IMR-90 (cell line): ENCODE measurements at regions not wholly inside any gene's neighbourhood (a gene's known extent, or its start where the extent isn't known, plus 50 kb on each side); places are given as distances from the start of the nearest gene placed in this dataset.
A peak's percentile ranks its signal among the peaks of the same experiment; 100 is the strongest.

Experiments
- ATAC-seq: fragments of 200-7000 bp; cut with Tn5 transposase; 2 replicates; pipeline ENCODE4 v1.9.1; 2020; ENCODE audit warnings: low read depth, mild to moderate bottlenecking, moderate library complexity
- BruUV-seq: library from RNA; stranded (reverse); fragments of 400-500 nt; replicated peaks from 2 replicates; lab custom pipeline; 2021; lab: Mats Ljungman, UMichigan
- CTCF ChIA-PET: fragments of 300-600 bp; formaldehyde crosslinking; extraction: SDS; loops from one replicate; lab custom pipeline; 2021; ENCODE audit warnings: antibody characterized with exemption; lab: Yijun Ruan, JAX
- POLR2A ChIA-PET: fragments of 300-600 bp; sonication (Branson Sonifier 250); formaldehyde crosslinking; loops from one replicate; lab custom pipeline; 2022; ENCODE audit warnings: antibody characterized with exemption; ENCODE audit not compliant: unreplicated experiment; lab: Charles Lee
- DNase-seq: peaks from one replicate; pipeline ENCODE4 v3.0.0; 2013
- H2AFZ ChIP-seq: replicated peaks from 2 replicates; pipeline ENCODE3; 2013; ENCODE audit warnings: low read length, mild to moderate bottlenecking; ENCODE audit not compliant: poor library complexity
- H2AK5ac ChIP-seq: 2 replicates; pipeline ENCODE4 v1.6.1; 2013; ENCODE audit warnings: low read depth, low read length, inconsistent platforms
- H2AK9ac ChIP-seq: replicated peaks from 2 replicates; pipeline ENCODE3; 2013; ENCODE audit warnings: mild to moderate bottlenecking, low read depth, low read length, moderate library complexity; ENCODE audit not compliant: poor library complexity
- H2BK120ac ChIP-seq: 2 replicates; pipeline ENCODE4 v1.6.1; 2013; ENCODE audit warnings: low read depth, low read length, inconsistent platforms
- H2BK15ac ChIP-seq: 3 replicates; pipeline ENCODE4 v1.6.1; 2013; ENCODE audit warnings: low read depth, low read length, inconsistent platforms
- H2BK20ac ChIP-seq: 2 replicates; pipeline ENCODE4 v1.6.1; 2013; ENCODE audit warnings: low read depth, mild to moderate bottlenecking, inconsistent platforms, low read length, moderate library complexity
- H2BK5ac ChIP-seq: 2 replicates; pipeline ENCODE4 v1.6.1; 2013; ENCODE audit warnings: mild to moderate bottlenecking, low read depth, low read length, inconsistent platforms; ENCODE audit not compliant: poor library complexity, severe bottlenecking
- H3K14ac ChIP-seq: replicated peaks from 2 replicates; pipeline ENCODE4 v1.6.1; 2013; ENCODE audit warnings: low read depth, low read length, inconsistent platforms
- H3K18ac ChIP-seq: 2 replicates; pipeline ENCODE4 v1.6.1; 2013; ENCODE audit warnings: low read depth, low read length, control low read depth
- H3K23ac ChIP-seq: 2 replicates; pipeline ENCODE4 v1.6.1; 2013; ENCODE audit warnings: low read depth, low read length, inconsistent platforms
- H3K27ac ChIP-seq: 2 replicates; pipeline ENCODE4 v1.5.1; 2013; ENCODE audit warnings: mild to moderate bottlenecking, control low read depth, low read length; ENCODE audit not compliant: insufficient read depth
- H3K27me3 ChIP-seq: 2 replicates; pipeline ENCODE4 v1.6.1; 2013; ENCODE audit warnings: low read length; ENCODE audit not compliant: control insufficient read depth, insufficient read depth
- H3K36me3 ChIP-seq: 2 replicates; pipeline ENCODE4 v1.6.1; 2013; ENCODE audit warnings: low read length, mixed read lengths; ENCODE audit not compliant: control insufficient read depth, insufficient read depth
- H3K4ac ChIP-seq: 2 replicates; pipeline ENCODE4 v1.6.1; 2013; ENCODE audit warnings: low read depth, low read length, inconsistent platforms
- H3K4me1 ChIP-seq: 2 replicates; pipeline ENCODE4 v1.6.1; 2013; ENCODE audit warnings: low read length, mixed read lengths; ENCODE audit not compliant: control insufficient read depth, insufficient read depth
- H3K4me2 ChIP-seq: 2 replicates; pipeline ENCODE4 v1.6.1; 2013; ENCODE audit warnings: low read depth, mild to moderate bottlenecking, control low read depth, low read length, moderate library complexity
- H3K4me3 ChIP-seq: 2 replicates; pipeline ENCODE4 v1.5.1; 2013; ENCODE audit warnings: low read depth, mild to moderate bottlenecking, control low read depth, low read length, moderate library complexity; ENCODE audit not compliant: insufficient read depth
- H3K56ac ChIP-seq: 2 replicates; pipeline ENCODE4 v1.6.1; 2013; ENCODE audit warnings: low read length, inconsistent platforms; ENCODE audit not compliant: insufficient read depth; ENCODE audit errors: extremely low read depth
- H3K79me1 ChIP-seq, 2 experiments: 2 replicates each; pipeline ENCODE4 v1.6.1; 2013; ENCODE audit warnings: low read length in 2 of 2, inconsistent platforms in 1 of 2, low read depth in 1 of 2
- H3K9ac ChIP-seq: 2 replicates; pipeline ENCODE4 v1.6.1; 2013; ENCODE audit warnings: low read depth, low read length, control low read depth
- H3K9me1 ChIP-seq: 2 replicates; pipeline ENCODE4 v1.6.1; 2013; ENCODE audit warnings: low read length, inconsistent platforms; ENCODE audit not compliant: insufficient read depth
- H3K9me3 ChIP-seq: 2 replicates; pipeline ENCODE4 v1.6.1; 2013; ENCODE audit warnings: low read length; ENCODE audit not compliant: control insufficient read depth, insufficient read depth
- H4K20me1 ChIP-seq: 2 replicates; pipeline ENCODE4 v1.6.1; 2013; ENCODE audit warnings: low read length, inconsistent platforms; ENCODE audit not compliant: insufficient read depth
- H4K5ac ChIP-seq: 2 replicates; pipeline ENCODE4 v1.6.1; 2013; ENCODE audit warnings: mild to moderate bottlenecking, low read depth, low read length, control low read depth
- H4K8ac ChIP-seq, 2 experiments: 2 replicates each; pipeline ENCODE4 v1.6.1; 2013; ENCODE audit warnings: low read depth in 2 of 2, low read length in 2 of 2, control low read depth in 1 of 2, inconsistent platforms in 1 of 2
- H4K91ac ChIP-seq: 2 replicates; pipeline ENCODE4 v1.6.1; 2013; ENCODE audit warnings: low read depth, low read length, inconsistent platforms; ENCODE audit not compliant: insufficient read depth
- CTCF ChIP-seq: conservative IDR thresholded peaks from 2 replicates; pipeline ENCODE4 v1.5.1; 2012; ENCODE audit warnings: mild to moderate bottlenecking, low read depth, low read length, improper control_type of control experiment
- ELK1 ChIP-seq: fragments of 150-350 bp; IDR thresholded peaks from 2 replicates; pipeline ENCODE4 v1.6.1; 2016; ENCODE audit warnings: low read depth, mild to moderate bottlenecking, low read length, moderate library complexity, borderline replicate concordance
- WGBS, 2 experiments: methylation state at CpG; one replicate each; pipeline versions ENCODE4 v1.1.5 to v1.1.7; 2013; ENCODE audit warnings: missing lambda C conversion rate in 2 of 2; ENCODE audit not compliant: insufficient read length in 1 of 2; ENCODE audit errors: extremely low coverage in 2 of 2; 5-methylcytosine and 5-hydroxymethylcytosine counted together
- dilution Hi-C: fragments of 300-500 bp; cut with HindIII; formaldehyde crosslinking; loops from one replicate; pipeline ENCODE4 v1.14.3; 2018; ENCODE audit warnings: low sequenced_read_pairs; ENCODE audit not compliant: unreplicated experiment
- in situ Hi-C: fragments of 300-500 bp; cut with MboI; formaldehyde crosslinking; loops from 3 replicates; pipeline ENCODE4 v1.14.3; 2019; ENCODE audit warnings: low sequenced_read_pairs, inconsistent platforms, mixed read lengths
- intact Hi-C: fragments of 100-400 bp; cut with micrococcal nuclease; formaldehyde crosslinking; loops from 2 replicates; pipeline ENCODE4 v1.10.0; 2022

GRCh38 chr10:125479059-125479458 lies 203.9 kb downstream of the TEX36 start:
- H2AK9ac ChIP-seq, result no peak overlapping the region
- no peaks in the 10 kb centered on the region for H3K4me1 ChIP-seq
- in situ Hi-C loops (no loop called here), dilution Hi-C loops (no loop called here), intact Hi-C loops (no loop called here)
- TF ChIP-seq CTCF (no peak), ELK1 (no peak)
- H2BK20ac ChIP-seq, result no peak overlapping the region
- peak; percentile 4 for DNase-seq
- no peaks in the 10 kb centered on the region for H3K9me3 ChIP-seq
- no peaks in the 10 kb centered on the region for H3K36me3 ChIP-seq
- H3K56ac ChIP-seq, result no peak overlapping the region
- CTCF ChIA-PET, result interaction anchor here (0.6 kb wide), 2 partner anchors 44 to 283 kb away, joined by 3 to 4 read pairs; no protein-coding TSS in a partner anchor
- H4K5ac ChIP-seq, result no peak overlapping the region
- H2AFZ ChIP-seq, result no peak overlapping the region
- peaks cover 2% of the 10 kb centered on the region; the same call in 1 of the 2 replicates for H3K27me3 ChIP-seq
- H2BK15ac ChIP-seq, result no peak overlapping the region
- no peak overlapping the region for H2BK120ac ChIP-seq
- no peak overlapping the region for H3K23ac ChIP-seq
- WGBS, 2 experiments, result no CpG with 5 or more reads among the region's 4 CpGs
- H3K9ac ChIP-seq, result no peak overlapping the region
- no peak overlapping the region for H2BK5ac ChIP-seq
- H3K4ac ChIP-seq, result no peak overlapping the region
- no peaks in the 10 kb centered on the region for H4K20me1 ChIP-seq
- no peak overlapping the region for H3K4me3 ChIP-seq
- no peak overlapping the region for H3K14ac ChIP-seq
- no peaks in the 10 kb centered on the region for H3K79me1 ChIP-seq
- no peak overlapping the region for H4K91ac ChIP-seq
- H3K9me1 ChIP-seq, result no peaks in the 10 kb centered on the region
- ATAC-seq, result no peak
- H2AK5ac ChIP-seq, result no peak overlapping the region
- BruUV-seq, result no TSS peak
- H3K27ac ChIP-seq, result no peak overlapping the region
- no peak overlapping the region for H4K8ac ChIP-seq
- H3K4me2 ChIP-seq, result no peak overlapping the region
- POLR2A ChIA-PET, result no interaction called here
- no peak overlapping the region for H3K18ac ChIP-seq
